Natural killer cell (primary cell): ENCODE measurements at regions not wholly inside any gene's neighbourhood (a gene's known extent, or its start where the extent isn't known, plus 50 kb on each side); places are given as distances from the start of the nearest gene placed in this dataset.

Experiments used
- ATAC-seq, 3 donors: fragments of 150-1000 bp in 2 of 3; fragments of 200-7000 bp in 1 of 3; cut with Tn5 transposase; 1 replicate in 1 of 3; 2 replicates in 2 of 3; pipeline ENCODE4 v1.10.0; 2021; ENCODE audit warnings: mild to moderate bottlenecking in 2 of 3, moderate library complexity in 2 of 3
- DNase-seq, 2 donors: peaks; one replicate each; pipeline versions ENCODE4 v3.0.0 to v3.0.0-alpha.2; 2013 to 2021; ENCODE audit warnings: mixed read lengths in 1 of 2
- H3K27ac ChIP-seq: one replicate; pipeline ENCODE4 v1.5.1; 2013; ENCODE audit warnings: mild to moderate bottlenecking, low read length
- H3K27me3 ChIP-seq: one replicate; pipeline ENCODE4 v1.6.1; 2013; ENCODE audit warnings: low read length; ENCODE audit not compliant: control insufficient read depth, insufficient read depth
- H3K36me3 ChIP-seq: one replicate; pipeline ENCODE4 v1.6.1; 2013; ENCODE audit warnings: low read length; ENCODE audit not compliant: control insufficient read depth, insufficient read depth
- H3K4me1 ChIP-seq: one replicate; pipeline ENCODE4 v1.6.1; 2013; ENCODE audit warnings: low read length; ENCODE audit not compliant: control insufficient read depth, insufficient read depth
- H3K4me3 ChIP-seq: one replicate; pipeline ENCODE4 v1.5.1; 2013; ENCODE audit warnings: low read length
- H3K9me3 ChIP-seq: one replicate; pipeline ENCODE4 v1.6.1; 2013; ENCODE audit warnings: low read length; ENCODE audit not compliant: control insufficient read depth, insufficient read depth
- H3K27ac Mint-ChIP-seq, 2 donors: one replicate each; pipeline ENCODE4 v1.8.0; 2022; ENCODE audit warnings: mild to moderate bottlenecking in 2 of 2, mixed read lengths in 2 of 2, moderate library complexity in 1 of 2
- H3K27me3 Mint-ChIP-seq, 2 donors: one replicate each; pipeline ENCODE4 v1.8.0; 2022; ENCODE audit warnings: low read depth in 2 of 2, mixed read lengths in 2 of 2
- H3K36me3 Mint-ChIP-seq: one replicate; pipeline ENCODE4 v1.8.0; 2022; ENCODE audit warnings: mixed read lengths
- H3K4me1 Mint-ChIP-seq, 2 donors: one replicate each; pipeline ENCODE4 v1.8.0; 2022; ENCODE audit warnings: mixed read lengths in 2 of 2
- H3K4me3 Mint-ChIP-seq: one replicate; pipeline ENCODE4 v1.8.0; 2022; ENCODE audit warnings: mild to moderate bottlenecking, moderate library complexity, mixed read lengths
- H3K9me3 Mint-ChIP-seq, 2 donors: one replicate each; pipeline ENCODE4 v1.8.0; 2022; ENCODE audit warnings: mixed read lengths in 2 of 2
- CTCF ChIP-seq: fragments of 200-600 bp; IDR thresholded peaks from one replicate; pipeline ENCODE4 v1.8.0; 2022; ENCODE audit warnings: antibody characterized with exemption
- WGBS: methylation state at CpG from one replicate; pipeline ENCODE4 v1.1.7; 2013; ENCODE audit warnings: missing lambda C conversion rate; ENCODE audit not compliant: insufficient coverage; 5-methylcytosine and 5-hydroxymethylcytosine counted together
- intact Hi-C: fragments of 100-400 bp; cut with micrococcal nuclease; formaldehyde crosslinking; loops from one replicate; pipeline ENCODE4 v1.14.2; 2022

DNA sequence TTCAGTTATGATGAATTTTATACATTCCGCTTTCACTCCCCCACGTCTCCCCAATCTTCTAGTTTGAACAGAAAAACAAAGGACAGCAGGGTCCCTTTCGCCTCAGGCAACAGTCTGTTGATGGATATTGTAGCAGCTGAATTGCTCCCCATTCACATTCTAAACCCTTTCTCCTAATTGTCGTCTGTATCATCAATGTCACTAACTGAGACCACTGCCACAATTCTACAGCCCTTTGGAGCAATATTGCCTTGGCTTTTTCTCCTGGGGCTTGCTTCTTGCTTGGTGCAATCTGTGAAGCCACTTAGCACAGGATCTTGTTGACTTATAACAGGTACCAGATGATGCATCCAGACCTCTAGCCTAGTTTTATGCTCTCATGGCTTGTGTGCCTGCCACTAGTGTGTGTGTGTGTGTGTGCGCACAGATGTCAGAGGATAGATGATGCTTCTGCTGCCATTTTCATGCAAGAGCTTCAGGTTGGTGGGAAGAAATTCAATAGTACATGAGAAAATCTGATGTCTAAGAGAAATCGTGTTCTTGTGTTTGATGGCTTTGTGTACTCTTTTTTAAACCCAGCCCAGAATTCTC is 195.2 kb upstream of the ISL1 start:
- H3K27me3 Mint-ChIP-seq, result no peaks in the 10 kb centered on the region
- no peak overlapping the region for H3K4me3 Mint-ChIP-seq
- no peak overlapping the region for H3K27ac Mint-ChIP-seq
- DNase-seq, result no peak
- peaks cover 6 to 13% of the 10 kb centered on the region in 2 donors for H3K9me3 Mint-ChIP-seq
- Histone ChIP-seq H3K4me1 (no peaks in the 10 kb centered on the region), H3K27me3 (no peaks in the 10 kb centered on the region), H3K4me3 (no peak overlapping the region), H3K27ac (no peak overlapping the region), H3K9me3 (no peaks in the 10 kb centered on the region), H3K36me3 (no peaks in the 10 kb centered on the region)
- intact Hi-C loops, result no loop called here
- no peaks in the 10 kb centered on the region for H3K36me3 Mint-ChIP-seq
- 62% methylated on average over 5 of the region's 6 CpGs for WGBS
- no peaks in the 10 kb centered on the region for H3K4me1 Mint-ChIP-seq
- ATAC-seq, result no peak
- TF ChIP-seq CTCF, result no peak

- no peaks in the 10 kb centered on the region for H3K36me3 ChIP-seq
- no peaks in the 10 kb centered on the region for H3K4me1 ChIP-seq
- intact Hi-C loops, result no loop called here
- DNase-seq (no peak), ATAC-seq (no peak)
- Mint-ChIP-seq H3K27ac (no peak overlapping the region), H3K27me3 (no peaks in the 10 kb centered on the region), H3K9me3 (peaks cover 0 to 10% of the 10 kb centered on the region in 2 donors), H3K36me3 (peaks cover 4% of the 10 kb centered on the region), H3K4me1 (no peaks in the 10 kb centered on the region), H3K4me3 (no peak overlapping the region)
- no peak overlapping the region for H3K4me3 ChIP-seq
- no peaks in the 10 kb centered on the region for H3K9me3 ChIP-seq
- no peaks in the 10 kb centered on the region for H3K27me3 ChIP-seq
- TF ChIP-seq CTCF, result no peak
- H3K27ac ChIP-seq, result no peak overlapping the region
- whole genome bisulfite sequencing, result no CpG with 5 or more reads among the region's 2 CpGs
Measured at GRCh38 chr5:51194671-51195070, 188.6 kb upstream of the ISL1 start.

DNA sequence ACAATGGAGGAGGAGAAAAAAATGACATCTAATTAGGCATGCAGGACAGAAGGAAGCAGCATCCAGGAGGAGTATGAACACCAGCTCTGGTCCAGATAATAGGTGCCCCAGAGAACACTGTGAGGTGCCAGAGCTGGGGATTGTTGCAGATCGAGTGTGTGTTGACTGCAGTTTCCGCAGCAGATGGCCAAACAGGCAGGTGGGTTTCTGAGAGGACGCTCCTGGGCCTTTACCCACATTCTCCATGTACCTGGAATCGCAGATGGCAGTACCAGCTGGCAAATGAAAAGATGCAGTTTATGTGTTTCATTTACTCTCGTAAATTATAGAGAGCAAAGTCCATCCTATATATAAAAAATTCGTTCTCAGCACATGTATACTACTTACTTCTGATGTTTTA is 182.2 kb upstream of the ISL1 start:
- no peak for ATAC-seq
- no peak overlapping the region for H3K27ac Mint-ChIP-seq
- no peaks in the 10 kb centered on the region for H3K9me3 ChIP-seq
- no peaks in the 10 kb centered on the region for H3K27me3 Mint-ChIP-seq
- H3K36me3 Mint-ChIP-seq, result peaks cover 4% of the 10 kb centered on the region
- no peak for DNase-seq
- peaks cover 6 to 8% of the 10 kb centered on the region in 2 donors for H3K9me3 Mint-ChIP-seq
- no peak overlapping the region for H3K4me3 ChIP-seq
- H3K4me1 Mint-ChIP-seq, result no peaks in the 10 kb centered on the region
- WGBS, result 85% methylated on average over 3 of the region's 6 CpGs
- H3K4me3 Mint-ChIP-seq, result no peak overlapping the region
- H3K36me3 ChIP-seq, result no peaks in the 10 kb centered on the region
- no peak overlapping the region for H3K27ac ChIP-seq
- H3K27me3 ChIP-seq, result no peaks in the 10 kb centered on the region
- intact Hi-C loops, result no loop called here
- no peak for TF ChIP-seq CTCF
- no peaks in the 10 kb centered on the region for H3K4me1 ChIP-seq

- 100% methylated on average over 1 of the region's 1 CpG for WGBS
- Histone ChIP-seq H3K27ac (no peak overlapping the region), H3K4me3 (no peak overlapping the region), H3K9me3 (no peaks in the 10 kb centered on the region), H3K27me3 (no peaks in the 10 kb centered on the region), H3K4me1 (no peaks in the 10 kb centered on the region), H3K36me3 (no peaks in the 10 kb centered on the region)
- Mint-ChIP-seq H3K27ac (no peak overlapping the region), H3K27me3 (no peaks in the 10 kb centered on the region), H3K4me1 (no peaks in the 10 kb centered on the region), H3K4me3 (no peak overlapping the region), H3K9me3 (peaks cover 6 to 8% of the 10 kb centered on the region in 2 donors), H3K36me3 (peaks cover 4% of the 10 kb centered on the region)
- TF ChIP-seq CTCF, result no peak
- no peak for ATAC-seq
- intact Hi-C loops, result no loop called here
- DNase-seq, result no peak
Measured at GRCh38 chr5:51201708-51202107, 181.5 kb upstream of the ISL1 start.
